AG04450 (cell line): ENCODE measurements at regions not wholly inside any gene's neighbourhood (a gene's known extent, or its start where the extent isn't known, plus 50 kb on each side); places are given as distances from the start of the nearest gene placed in this dataset.
"Not testable (repeated sequence)": the region's sequence is repeated elsewhere in the genome, so short reads cannot be mapped to it uniquely, and the experiment has no call there.

ENCODE experiments used
- CTCF ChIA-PET: fragments of 300-600, 350-600 bp; formaldehyde crosslinking; extraction: SDS; loops from one replicate; lab custom pipeline; 2022; ENCODE audit warnings: antibody characterized with exemption, inconsistent platforms; lab: Charles Lee
- POLR2A ChIA-PET: fragments of 350-600 bp; formaldehyde crosslinking; extraction: SDS; loops from one replicate; lab custom pipeline; 2021; ENCODE audit warnings: antibody characterized with exemption, inconsistent platforms; lab: Yijun Ruan, JAX
- DNase-seq: peaks from one replicate; pipeline ENCODE4 v3.0.0-alpha.2; 2011; ENCODE audit warnings: low read depth, low spot score
- H3K27ac ChIP-seq: one replicate; pipeline ENCODE4 v1.5.1; 2012; ENCODE audit warnings: low read depth, low read length, control low read depth
- H3K27me3 ChIP-seq: one replicate; pipeline ENCODE4 v1.6.0; 2012; ENCODE audit warnings: low read length; ENCODE audit not compliant: control insufficient read depth, insufficient read depth
- H3K4me3 ChIP-seq: 2 replicates; pipeline ENCODE4 v1.5.1; 2011; ENCODE audit warnings: mild to moderate bottlenecking, low read depth, low read length, control low read depth
- H3K9me3 ChIP-seq: 2 replicates; pipeline ENCODE4 v1.5.1; 2012; ENCODE audit warnings: low read length; ENCODE audit not compliant: control insufficient read depth, insufficient read depth
- TF ChIP-seq, protein P1 (sequence below): IDR thresholded peaks from 2 replicates; pipeline ENCODE4 v1.5.1; 2011; ENCODE audit warnings: low read depth, low read length, control low read depth, inconsistent platforms

GRCh38 chr4:79723507-79723906 lies 315.5 kb upstream of the GK2 start:
- TF ChIP-seq, protein P1, sequence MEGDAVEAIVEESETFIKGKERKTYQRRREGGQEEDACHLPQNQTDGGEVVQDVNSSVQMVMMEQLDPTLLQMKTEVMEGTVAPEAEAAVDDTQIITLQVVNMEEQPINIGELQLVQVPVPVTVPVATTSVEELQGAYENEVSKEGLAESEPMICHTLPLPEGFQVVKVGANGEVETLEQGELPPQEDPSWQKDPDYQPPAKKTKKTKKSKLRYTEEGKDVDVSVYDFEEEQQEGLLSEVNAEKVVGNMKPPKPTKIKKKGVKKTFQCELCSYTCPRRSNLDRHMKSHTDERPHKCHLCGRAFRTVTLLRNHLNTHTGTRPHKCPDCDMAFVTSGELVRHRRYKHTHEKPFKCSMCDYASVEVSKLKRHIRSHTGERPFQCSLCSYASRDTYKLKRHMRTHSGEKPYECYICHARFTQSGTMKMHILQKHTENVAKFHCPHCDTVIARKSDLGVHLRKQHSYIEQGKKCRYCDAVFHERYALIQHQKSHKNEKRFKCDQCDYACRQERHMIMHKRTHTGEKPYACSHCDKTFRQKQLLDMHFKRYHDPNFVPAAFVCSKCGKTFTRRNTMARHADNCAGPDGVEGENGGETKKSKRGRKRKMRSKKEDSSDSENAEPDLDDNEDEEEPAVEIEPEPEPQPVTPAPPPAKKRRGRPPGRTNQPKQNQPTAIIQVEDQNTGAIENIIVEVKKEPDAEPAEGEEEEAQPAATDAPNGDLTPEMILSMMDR = no peak
- Histone ChIP-seq H3K27ac (no peak overlapping the region), H3K27me3 (no peaks in the 10 kb centered on the region), H3K4me3 (no peak overlapping the region), H3K9me3 (no peaks in the 10 kb centered on the region)
- ChIA-PET POLR2A (no interaction called here), CTCF (no interaction called here)
- DNase-seq = no peak

DNA sequence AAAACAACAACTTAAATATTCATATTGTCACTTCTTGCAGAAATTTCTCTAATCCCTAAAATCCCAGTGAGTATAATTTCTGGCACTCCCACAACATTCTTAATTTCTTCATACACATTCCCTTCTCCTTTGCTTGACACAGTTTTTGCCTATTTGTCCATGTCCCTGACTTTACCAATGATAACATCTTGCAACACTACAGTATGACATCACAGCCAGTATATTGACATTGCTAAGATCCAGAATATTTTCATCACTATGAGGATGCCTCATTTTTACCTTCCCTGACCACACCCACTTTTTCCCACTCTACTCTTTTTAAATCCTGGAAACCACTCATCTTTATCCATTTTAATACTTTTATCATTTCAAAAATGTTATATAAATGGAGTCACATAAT lies 292.3 kb upstream of the GK2 start:
- Histone ChIP-seq H3K27me3 (no peaks in the 10 kb centered on the region), H3K4me3 (no peak overlapping the region), H3K27ac (no peak overlapping the region), H3K9me3 (no peaks in the 10 kb centered on the region)
- no peak for DNase-seq
- CTCF ChIA-PET = no interaction called here
- POLR2A ChIA-PET = no interaction called here
- TF ChIP-seq, protein P1 = no peak

DNA sequence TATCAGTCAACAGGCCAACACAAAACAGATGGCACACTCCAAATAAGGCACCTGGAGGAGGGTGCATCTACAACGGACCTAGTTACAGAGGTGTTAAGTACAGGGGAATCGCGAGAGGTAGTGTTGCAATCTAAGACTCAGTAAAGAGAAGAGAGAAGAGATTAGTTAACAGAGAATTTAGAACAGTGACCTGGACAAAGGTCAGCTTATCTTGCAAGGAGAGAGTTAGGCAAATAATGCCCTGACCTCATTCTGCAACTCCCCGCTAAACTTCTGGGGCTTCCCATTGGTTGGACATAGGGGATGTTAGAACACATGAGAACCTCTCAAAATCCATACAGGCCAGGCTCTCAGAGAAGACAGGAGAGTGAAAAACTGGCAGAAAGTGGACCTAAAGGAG lies 289.4 kb upstream of the GK2 start:
- DNase-seq = no peak
- H3K27ac ChIP-seq = no peak overlapping the region
- POLR2A ChIA-PET = no interaction called here
- TF ChIP-seq, protein P1 = no peak
- CTCF ChIA-PET = interaction anchor here (0.5 kb wide), 1 partner anchor 505 kb away, joined by 4 read pairs; no protein-coding TSS in a partner anchor
- no peaks in the 10 kb centered on the region for H3K9me3 ChIP-seq
- no peaks in the 10 kb centered on the region for H3K27me3 ChIP-seq
- H3K4me3 ChIP-seq = no peak overlapping the region

DNA sequence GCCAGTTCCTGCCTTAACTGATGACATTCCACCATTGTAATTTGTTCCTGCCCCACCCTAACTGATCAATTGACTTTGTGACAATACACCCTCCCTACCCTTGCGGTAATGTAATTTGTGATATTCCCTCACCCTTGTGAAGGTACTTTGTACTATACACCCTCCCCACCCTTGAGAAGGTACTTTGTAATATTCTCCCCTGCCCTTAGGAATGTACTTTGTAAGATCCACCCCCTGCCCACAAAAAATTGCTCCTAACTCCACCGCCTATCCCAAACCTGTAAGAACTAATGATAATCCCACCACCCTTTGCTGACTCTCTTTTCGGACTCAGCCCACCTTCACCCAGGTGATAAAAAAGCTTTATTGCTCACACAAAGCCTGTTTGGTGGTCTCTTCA lies 288.5 kb upstream of the GK2 start:
- CTCF ChIA-PET, H3K27me3 ChIP-seq, H3K9me3 ChIP-seq, H3K4me3 ChIP-seq, POLR2A ChIA-PET, DNase-seq, H3K27ac ChIP-seq: not testable (repeated sequence)

GRCh38 chr4:79695848-79696247 lies 287.8 kb upstream of the GK2 start:
- no peak for DNase-seq
- ChIA-PET POLR2A (no interaction called here), CTCF (no interaction called here)
- Histone ChIP-seq H3K9me3 (no peaks in the 10 kb centered on the region), H3K4me3 (no peak overlapping the region), H3K27me3 (no peaks in the 10 kb centered on the region), H3K27ac (no peak overlapping the region)
- TF ChIP-seq, protein P1 = no peak

DNA sequence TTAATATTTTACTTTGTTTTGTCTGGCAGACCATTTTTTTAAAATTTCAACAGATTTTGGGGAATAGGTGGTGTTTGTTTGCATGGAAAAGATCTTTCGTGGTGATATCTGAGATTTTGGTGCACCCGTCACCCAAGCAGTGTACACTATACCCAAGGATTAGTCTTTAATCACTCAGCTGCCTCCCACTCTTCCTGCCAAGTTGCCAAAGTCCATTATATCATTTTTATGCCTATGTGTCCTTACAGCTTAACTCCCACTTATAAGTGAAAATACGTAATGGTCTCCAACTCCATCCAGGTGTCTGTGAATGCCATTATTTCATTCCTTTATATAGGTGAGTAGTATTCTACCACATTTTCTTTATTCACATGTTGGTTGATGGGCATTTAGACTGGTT lies 281.7 kb upstream of the GK2 start:
- H3K27me3 ChIP-seq = no peaks in the 10 kb centered on the region
- no peak for DNase-seq
- no peaks in the 10 kb centered on the region for H3K9me3 ChIP-seq
- CTCF ChIA-PET = no interaction called here
- H3K4me3 ChIP-seq = no peak overlapping the region
- TF ChIP-seq, protein P1 = no peak
- POLR2A ChIA-PET = no interaction called here
- no peak overlapping the region for H3K27ac ChIP-seq
